ENCODE measurements at regions not wholly inside any gene's neighbourhood (a gene's known extent, or its start where the extent isn't known, plus 50 kb on each side); places are given as distances from the start of the nearest gene placed in this dataset.

DNA sequence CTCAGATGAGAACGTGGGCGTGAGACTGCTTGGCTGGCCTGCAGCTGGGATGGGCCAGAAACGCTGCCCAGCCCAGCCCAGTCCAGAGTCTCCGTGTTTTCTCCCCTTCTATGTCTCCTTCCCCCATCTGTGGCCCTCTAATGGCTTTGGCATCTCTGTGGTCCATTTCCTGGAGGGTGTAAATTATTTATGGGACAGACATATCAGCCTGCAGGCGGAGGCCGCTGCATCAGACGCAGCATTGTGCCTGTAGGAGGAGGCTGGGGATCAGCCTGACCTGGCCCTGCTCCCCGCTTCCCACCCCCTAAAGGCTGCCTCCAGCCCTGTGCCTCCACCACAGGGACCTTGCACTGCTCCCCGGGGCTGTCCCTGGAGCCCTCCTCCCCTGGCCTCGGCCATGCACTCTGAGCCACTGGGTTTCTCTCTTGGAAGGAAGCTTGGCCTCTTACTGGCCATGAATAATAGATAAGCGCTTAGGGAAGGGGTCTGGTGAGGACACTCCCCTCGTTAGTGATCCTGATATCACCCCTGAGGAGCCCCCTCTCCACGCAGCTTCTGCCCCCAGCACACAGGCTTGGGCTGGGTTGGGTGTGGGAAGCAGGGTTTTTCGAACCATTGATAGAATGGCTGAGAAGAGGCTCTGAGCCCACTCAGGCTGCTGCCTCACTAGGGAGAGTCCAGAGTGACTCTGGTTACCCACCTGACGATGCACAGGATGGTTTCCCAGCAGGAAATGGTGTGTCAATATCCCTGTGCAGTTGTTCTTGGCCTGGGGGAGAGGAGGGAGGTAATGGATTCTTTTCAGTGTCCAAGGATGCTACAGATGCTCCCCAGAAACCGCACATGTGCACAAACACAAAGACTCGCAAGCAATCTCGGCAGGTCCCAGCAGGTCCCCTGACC is 185.5 kb downstream of the MYCN start:
- no peak overlapping the region for H4K8ac ChIP-seq (replicated peaks; ENCODE audit: insufficient read length, low read depth, low read length)
- H3K9ac ChIP-seq (ENCODE audit: extremely low read depth, insufficient read length, low read length): no peak overlapping the region
- Mint-ChIP-seq H3K9me3 (peaks cover 0 to 7% of the 10 kb centered on the region in 2 experiments; a peak in 3 of 5 replicates), H3K4me3 (no peak overlapping the region), H3K36me3 (ENCODE audit: insufficient read depth in 1 of 3, low read depth in 3 of 3) (peaks cover 6 to 11% (median 9%) of the 10 kb centered on the region in 3 experiments; a peak in 6 of 7 replicates), H3K27me3 (ENCODE audit: low read depth) (peaks cover 5% of the 10 kb centered on the region; the same call in 1 of the 2 replicates), H3K4me1 (peaks cover 4 to 9% of the 10 kb centered on the region in 2 experiments; a peak in 2 of 4 replicates), H3K27ac (no peak overlapping the region)
- no peak overlapping the region for H3K27ac ChIP-seq (ENCODE audit: insufficient read length, low read depth, low read length)
- no peaks in the 10 kb centered on the region for H3K23me2 ChIP-seq (ENCODE audit: insufficient read length, low read depth, low read length, poor library complexity, severe bottlenecking)
- TF ChIP-seq, protein P1, sequence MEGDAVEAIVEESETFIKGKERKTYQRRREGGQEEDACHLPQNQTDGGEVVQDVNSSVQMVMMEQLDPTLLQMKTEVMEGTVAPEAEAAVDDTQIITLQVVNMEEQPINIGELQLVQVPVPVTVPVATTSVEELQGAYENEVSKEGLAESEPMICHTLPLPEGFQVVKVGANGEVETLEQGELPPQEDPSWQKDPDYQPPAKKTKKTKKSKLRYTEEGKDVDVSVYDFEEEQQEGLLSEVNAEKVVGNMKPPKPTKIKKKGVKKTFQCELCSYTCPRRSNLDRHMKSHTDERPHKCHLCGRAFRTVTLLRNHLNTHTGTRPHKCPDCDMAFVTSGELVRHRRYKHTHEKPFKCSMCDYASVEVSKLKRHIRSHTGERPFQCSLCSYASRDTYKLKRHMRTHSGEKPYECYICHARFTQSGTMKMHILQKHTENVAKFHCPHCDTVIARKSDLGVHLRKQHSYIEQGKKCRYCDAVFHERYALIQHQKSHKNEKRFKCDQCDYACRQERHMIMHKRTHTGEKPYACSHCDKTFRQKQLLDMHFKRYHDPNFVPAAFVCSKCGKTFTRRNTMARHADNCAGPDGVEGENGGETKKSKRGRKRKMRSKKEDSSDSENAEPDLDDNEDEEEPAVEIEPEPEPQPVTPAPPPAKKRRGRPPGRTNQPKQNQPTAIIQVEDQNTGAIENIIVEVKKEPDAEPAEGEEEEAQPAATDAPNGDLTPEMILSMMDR (conservative IDR thresholded peaks at IDR 0.05): no peak
- H3K4ac ChIP-seq (ENCODE audit: low read depth, low read length): no peak overlapping the region
- no peak overlapping the region for H2BK20ac ChIP-seq (ENCODE audit: low read depth, low read length, poor library complexity, severe bottlenecking)
- H2AK5ac ChIP-seq (ENCODE audit: insufficient read length, low read length): no peak overlapping the region
- no peak overlapping the region for H2AFZ ChIP-seq (ENCODE audit: low read length)
- H3K4me2 ChIP-seq (ENCODE audit: insufficient read depth, insufficient read length, low read length): no peak overlapping the region
- H2BK12ac ChIP-seq (ENCODE audit: insufficient read length, low read depth, low read length): no peak overlapping the region
- no peak for DNase-seq
- H3K9me3 ChIP-seq (ENCODE audit: control insufficient read depth, low read depth, low read length): peaks cover 5% of the 10 kb centered on the region
- H3K27me3 ChIP-seq (ENCODE audit: insufficient read depth, low read length): no peaks in the 10 kb centered on the region
- no peak overlapping the region for H4K5ac ChIP-seq (ENCODE audit: insufficient read length, low read depth, low read length)
- no peaks in the 10 kb centered on the region for H3K79me2 ChIP-seq (ENCODE audit: insufficient read depth, low read length)
- no peak overlapping the region for H3K23ac ChIP-seq (ENCODE audit: insufficient read length, low read depth, low read length)
- H3K4me1 ChIP-seq (ENCODE audit: insufficient read depth, low read length): no peaks in the 10 kb centered on the region
- H2BK120ac ChIP-seq (ENCODE audit: low read depth, low read length, poor library complexity, severe bottlenecking): no peak overlapping the region
- H4K91ac ChIP-seq (ENCODE audit: insufficient read length, low read depth, low read length): no peak overlapping the region
- no peak overlapping the region for H3K14ac ChIP-seq (ENCODE audit: insufficient read depth, low read length)
- no peaks in the 10 kb centered on the region for H4K20me1 ChIP-seq (ENCODE audit: control insufficient read depth, insufficient read depth, insufficient read length)
- H3K56ac ChIP-seq (ENCODE audit: insufficient read length, low read depth, low read length): no peak overlapping the region
- no peaks in the 10 kb centered on the region for H3K79me1 ChIP-seq (ENCODE audit: insufficient read depth, low read depth, low read length, poor library complexity, severe bottlenecking)
- H2BK5ac ChIP-seq (ENCODE audit: insufficient read length, low read length): no peak overlapping the region
- no peak overlapping the region for H2BK15ac ChIP-seq (ENCODE audit: low read depth, low read length)
- no peak overlapping the region for H3T11ph ChIP-seq (ENCODE audit: low read length)
- WGBS (ENCODE audit: extremely low coverage, insufficient read length, low lambda C conversion rate): no CpG with 5 or more reads among the region's 18 CpGs
- no peak overlapping the region for H3K18ac ChIP-seq (ENCODE audit: insufficient read length, low read depth, low read length)

Measured in H9 (cell line).